ENCODE measurements at regions not wholly inside any gene's neighbourhood (a gene's known extent, or its start where the extent isn't known, plus 50 kb on each side); places are given as distances from the start of the nearest gene placed in this dataset.
A peak's percentile ranks its signal among the peaks of the same experiment; 100 is the strongest.

- no peak for DNase-seq (ENCODE audit: low spot score)
Observed at GRCh38 chr3:36269274-36269673, 111.0 kb upstream of the STAC start.

- DNase-seq (ENCODE audit: low spot score), result no peak
Observed at GRCh38 chr3:36282766-36283165, 97.5 kb upstream of the STAC start.

DNA sequence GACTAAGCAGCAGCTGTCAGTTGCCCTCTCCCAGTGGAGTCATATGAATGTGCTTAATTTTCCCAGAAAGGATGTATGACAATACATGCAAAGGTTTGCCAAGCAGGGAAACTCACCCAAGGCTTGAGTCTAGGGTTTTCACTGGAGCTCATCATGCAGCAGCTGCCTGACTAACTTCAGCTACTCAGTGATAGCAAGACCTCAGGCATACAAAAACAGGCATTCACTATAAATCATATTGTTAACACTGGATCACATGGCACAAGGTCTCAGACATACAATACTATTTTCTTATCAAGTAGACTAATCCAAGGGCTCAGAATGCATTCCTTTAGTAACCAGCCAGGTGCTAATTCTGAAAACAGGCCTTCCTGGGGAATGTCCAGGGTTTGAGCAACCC lies 85.0 kb upstream of the STAC start:
- DNase-seq (ENCODE audit: low spot score), result no peak

DNA sequence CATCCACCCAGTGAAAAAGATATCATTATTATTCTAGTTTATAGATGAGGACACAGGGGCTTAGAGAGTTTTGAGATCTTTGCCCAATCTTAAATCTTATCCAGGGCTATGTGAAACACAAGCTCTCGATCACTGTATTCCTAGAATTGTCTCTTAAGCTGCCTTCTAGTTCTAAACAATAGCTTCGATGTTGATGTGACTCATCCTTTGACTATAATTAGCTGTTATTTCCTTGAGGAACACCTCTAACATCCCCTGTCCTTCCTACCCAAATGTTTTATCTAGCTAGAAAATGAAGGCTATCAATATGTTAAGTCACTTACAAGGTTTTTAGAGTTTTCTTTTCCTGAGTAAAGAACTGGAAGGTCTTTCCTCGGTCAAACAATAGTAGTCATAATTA lies 83.1 kb upstream of the STAC start:
- no peak for DNase-seq (ENCODE audit: low spot score)

DNA sequence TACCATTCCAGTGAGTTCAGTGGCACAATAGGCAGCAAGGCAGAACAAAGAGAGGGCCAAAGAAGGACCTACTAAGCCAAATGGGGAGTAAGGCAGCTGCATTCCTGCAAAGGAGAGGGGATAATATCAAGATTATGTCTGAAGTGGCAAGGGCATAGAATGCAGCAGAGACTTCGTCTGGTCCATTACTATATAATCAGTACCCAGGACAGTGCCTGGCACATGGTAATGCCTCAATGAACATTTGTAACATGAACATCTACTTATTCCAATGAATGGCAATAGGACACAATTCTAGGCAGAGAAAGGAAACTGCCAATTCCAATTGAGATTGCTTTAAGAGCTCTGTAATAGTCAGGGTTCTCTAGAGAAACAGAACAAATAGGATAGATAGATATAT lies 82.1 kb upstream of the STAC start:
- DNase-seq (ENCODE audit: low spot score), result no peak

DNA sequence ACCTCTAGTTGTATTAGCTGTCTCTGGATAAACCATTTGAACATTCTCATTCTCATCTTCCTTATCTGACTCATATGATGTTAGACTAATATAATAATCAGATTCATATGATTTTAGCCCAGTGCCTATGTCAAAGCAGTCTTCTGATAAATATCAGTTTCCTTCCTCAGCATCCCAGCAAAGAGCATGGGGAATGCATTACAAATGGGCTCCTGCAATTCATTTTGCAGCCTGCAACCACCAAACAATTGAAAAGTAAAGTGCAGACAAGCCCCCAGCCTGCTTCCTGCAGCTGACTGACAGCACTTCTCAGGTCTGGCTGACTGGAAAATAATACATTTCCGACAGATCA lies 78.2 kb upstream of the STAC start:
- DNase-seq (ENCODE audit: low spot score), result no peak

GRCh38 chr3:36302626-36303025 lies 77.7 kb upstream of the STAC start:
- no peak for DNase-seq (ENCODE audit: low spot score)

DNA sequence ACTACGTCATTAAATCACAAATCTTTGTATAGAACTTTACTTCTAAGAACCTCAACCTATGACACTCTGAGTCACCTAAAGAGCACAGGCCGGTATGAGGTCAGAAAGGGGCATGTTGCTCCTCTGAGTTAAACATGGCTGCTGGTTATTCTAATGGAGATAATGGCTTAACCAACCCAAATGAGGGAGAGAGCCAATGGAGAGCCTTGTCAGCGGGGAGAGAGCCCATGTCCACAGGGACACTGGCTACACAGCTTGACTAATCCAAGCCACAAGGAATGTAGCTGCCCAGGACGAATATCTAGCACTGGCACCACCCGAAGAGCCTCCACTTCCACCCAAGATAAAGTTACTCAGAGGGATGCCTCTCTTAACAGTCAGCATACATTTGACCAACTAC lies 77.0 kb upstream of the STAC start:
- peak; percentile 3 for DNase-seq (ENCODE audit: low spot score)

DNA sequence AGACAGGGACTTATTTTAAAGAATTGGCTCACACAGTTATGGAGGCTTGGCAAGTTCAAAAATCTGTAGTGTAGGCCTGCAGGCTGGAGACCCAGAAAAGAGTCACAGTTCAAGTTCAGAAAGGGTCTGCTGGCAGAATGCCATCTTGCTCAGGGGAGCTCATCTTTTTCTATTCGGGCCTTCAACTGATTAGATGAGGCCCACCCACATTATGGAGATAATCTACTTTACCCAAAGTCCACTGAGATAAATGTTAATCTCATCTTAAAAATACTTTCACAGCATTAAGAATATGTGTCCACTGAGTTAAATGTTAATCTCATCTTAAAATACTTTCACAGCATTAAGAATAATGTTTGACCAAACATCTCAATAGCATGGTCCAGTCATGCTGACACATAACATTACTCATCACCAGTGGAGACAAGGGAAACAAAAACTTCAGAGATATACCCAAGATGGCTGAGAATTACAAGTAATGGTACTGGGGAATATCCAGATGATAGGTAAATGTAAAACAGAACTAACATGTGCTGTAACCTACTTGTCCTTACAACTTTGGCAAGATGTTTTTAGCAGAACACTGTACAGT lies 74.3 kb upstream of the STAC start:
- no peak for DNase-seq (ENCODE audit: low spot score)

DNA sequence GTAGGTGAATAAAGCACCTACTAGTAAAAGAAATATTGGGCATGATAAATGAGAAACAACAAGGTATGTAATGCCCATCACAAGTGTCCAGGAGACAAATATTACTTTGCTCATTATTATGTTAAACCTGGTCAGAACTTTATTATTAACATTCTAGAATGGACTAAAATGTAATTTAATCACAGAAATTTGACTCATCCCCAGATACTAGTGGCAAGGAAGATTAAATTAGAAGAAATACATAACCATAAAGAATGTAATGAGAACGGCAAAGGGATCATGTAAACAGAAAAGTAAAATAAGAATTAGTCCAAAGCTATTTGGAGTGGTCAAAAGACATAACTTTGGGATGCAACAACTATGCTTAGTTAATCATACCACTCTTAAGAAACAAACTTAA lies 71.2 kb upstream of the STAC start:
- DNase-seq (ENCODE audit: low spot score), result no peak

DNA sequence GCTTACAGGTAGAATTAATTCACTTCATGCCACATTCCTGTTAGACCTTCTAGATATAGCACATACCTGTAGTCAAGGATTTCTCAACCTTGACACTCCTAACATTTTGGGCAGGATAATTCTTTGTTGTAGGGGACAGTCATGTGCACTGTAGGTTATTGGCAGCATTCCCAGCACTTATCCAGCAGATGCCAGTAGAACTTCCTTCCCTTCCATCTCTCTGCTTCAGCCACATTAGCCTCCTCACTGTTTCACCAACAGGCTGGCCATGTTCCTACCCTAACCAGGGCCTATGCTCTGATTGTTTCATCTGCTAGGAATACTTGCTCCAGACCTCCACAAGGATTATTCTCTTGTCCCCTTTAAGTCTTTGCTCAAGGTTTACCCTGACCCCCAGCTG lies 68.0 kb upstream of the STAC start:
- DNase-seq (ENCODE audit: low spot score), result no peak

DNA sequence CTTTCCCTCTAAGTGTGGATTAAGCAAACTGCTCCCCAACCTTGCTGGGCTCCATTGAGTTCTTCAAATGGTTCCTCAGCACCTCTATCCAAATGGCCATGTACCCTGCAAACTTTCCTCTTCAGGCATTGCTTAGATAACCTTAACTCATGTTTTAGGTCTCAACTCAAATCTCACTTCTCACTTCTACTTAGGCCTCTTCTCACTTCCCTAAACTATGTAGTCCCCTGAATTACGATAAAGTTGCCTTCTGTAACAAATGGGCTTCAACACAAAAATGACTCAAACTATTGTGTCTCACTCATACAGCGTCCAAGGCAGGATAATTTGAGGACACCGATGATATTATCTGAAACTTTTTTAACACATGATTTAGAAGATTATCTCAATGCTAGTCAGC lies 62.4 kb upstream of the STAC start:
- no peak for DNase-seq (ENCODE audit: low spot score)

DNA sequence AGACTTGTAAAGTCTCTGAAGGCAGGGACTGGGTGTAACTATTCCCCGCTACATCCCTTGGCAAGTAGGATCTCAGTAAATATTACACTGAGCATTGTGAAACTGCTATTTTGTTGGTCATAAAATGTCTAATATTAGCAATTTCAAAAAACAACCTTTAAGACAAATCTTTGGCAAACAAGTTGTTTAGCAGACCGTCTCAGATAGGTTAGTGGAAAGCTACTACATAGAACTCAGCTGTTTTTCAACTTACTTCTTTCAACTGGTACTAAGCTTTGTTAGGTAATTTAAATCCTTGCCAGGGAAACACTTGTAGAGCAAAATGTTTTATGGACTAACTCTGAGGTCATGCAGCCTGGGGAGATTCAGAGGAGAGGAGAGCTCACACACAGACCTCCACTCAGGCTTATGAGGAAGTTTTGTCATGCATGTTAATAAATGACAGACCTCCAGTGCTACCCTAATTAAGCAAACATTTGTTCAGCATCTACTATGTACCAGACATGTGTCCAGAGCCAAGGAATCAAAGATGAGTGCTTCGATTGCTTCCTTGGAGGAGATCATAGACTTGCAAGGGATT lies 61.6 kb upstream of the STAC start:
- DNase-seq (ENCODE audit: low spot score), result no peak

- DNase-seq (ENCODE audit: low spot score), result no peak
Observed at GRCh38 chr3:36319680-36320079, 60.6 kb upstream of the STAC start.
